ENCODE measurements at regions not wholly inside any gene's neighbourhood (a gene's known extent, or its start where the extent isn't known, plus 50 kb on each side); places are given as distances from the start of the nearest gene placed in this dataset.

DNA sequence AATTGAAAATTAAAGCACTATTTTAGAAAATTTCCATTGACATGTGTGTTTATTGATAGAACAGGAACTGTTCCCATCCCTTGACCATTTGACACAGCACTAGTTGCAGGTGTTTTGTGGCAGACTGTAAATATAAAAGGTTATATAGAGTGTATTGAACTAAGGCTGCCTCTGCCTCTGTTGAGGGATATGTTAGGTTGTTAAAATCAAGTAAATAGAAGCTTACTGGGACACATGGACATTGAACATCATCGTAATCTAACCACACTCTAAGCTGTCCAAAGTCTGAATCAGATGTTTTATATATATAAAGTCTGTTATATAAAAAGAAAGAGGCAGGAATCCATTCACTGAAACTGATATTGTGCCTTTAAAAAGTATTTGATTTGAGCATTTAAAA lies 308.1 kb upstream of the PKN2 start:
- Histone ChIP-seq H3K9ac (ENCODE audit: low read length in 3 of 3) (no peak overlapping the region), H3K27me3 (ENCODE audit: control insufficient read depth, insufficient read depth, low read length) (no peaks in the 10 kb centered on the region), H3K27ac (ENCODE audit: low read depth in 2 of 2, low read length in 2 of 2) (no peak overlapping the region), H3K36me3 (ENCODE audit: control insufficient read depth in 2 of 3, insufficient read depth in 3 of 3, low read length in 3 of 3) (no peaks in the 10 kb centered on the region), H3K9me3 (ENCODE audit: control insufficient read depth in 2 of 3, insufficient read depth in 1 of 3, low read length in 3 of 3) (no peaks in the 10 kb centered on the region), H3K4me3 (ENCODE audit: low read length in 3 of 3) (no peak overlapping the region), H3K4me1 (ENCODE audit: control insufficient read depth in 2 of 3, insufficient read depth in 2 of 3, low read depth in 1 of 3, low read length in 3 of 3) (no peaks in the 10 kb centered on the region)
- intact Hi-C loops (cut with DNase I), result no loop called here
- FAIRE-seq, result no peak
- TF ChIP-seq, protein P1, sequence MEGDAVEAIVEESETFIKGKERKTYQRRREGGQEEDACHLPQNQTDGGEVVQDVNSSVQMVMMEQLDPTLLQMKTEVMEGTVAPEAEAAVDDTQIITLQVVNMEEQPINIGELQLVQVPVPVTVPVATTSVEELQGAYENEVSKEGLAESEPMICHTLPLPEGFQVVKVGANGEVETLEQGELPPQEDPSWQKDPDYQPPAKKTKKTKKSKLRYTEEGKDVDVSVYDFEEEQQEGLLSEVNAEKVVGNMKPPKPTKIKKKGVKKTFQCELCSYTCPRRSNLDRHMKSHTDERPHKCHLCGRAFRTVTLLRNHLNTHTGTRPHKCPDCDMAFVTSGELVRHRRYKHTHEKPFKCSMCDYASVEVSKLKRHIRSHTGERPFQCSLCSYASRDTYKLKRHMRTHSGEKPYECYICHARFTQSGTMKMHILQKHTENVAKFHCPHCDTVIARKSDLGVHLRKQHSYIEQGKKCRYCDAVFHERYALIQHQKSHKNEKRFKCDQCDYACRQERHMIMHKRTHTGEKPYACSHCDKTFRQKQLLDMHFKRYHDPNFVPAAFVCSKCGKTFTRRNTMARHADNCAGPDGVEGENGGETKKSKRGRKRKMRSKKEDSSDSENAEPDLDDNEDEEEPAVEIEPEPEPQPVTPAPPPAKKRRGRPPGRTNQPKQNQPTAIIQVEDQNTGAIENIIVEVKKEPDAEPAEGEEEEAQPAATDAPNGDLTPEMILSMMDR (IDR thresholded peaks at IDR 0.05; ENCODE audit: borderline replicate concordance, extremely low read depth, insufficient read depth), result no peak
- no peak for DNase-seq

DNA sequence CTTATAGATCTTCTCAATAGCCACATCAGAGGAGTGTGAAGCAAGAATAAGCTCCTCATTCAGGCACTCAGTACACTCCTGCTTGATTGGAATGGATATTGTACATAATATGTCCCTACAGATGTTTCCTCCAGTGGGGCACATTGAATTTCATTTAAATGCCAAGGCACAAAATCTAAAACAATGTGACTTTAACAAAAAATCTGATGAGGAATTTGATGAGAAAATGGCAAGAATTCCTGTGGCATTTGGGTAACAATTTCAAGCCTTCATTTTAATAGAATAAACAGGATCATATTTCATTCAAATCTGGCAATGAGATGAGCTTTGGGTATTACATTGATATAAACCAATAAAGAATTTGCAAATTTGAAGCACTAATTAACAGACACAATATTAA lies 307.7 kb upstream of the PKN2 start:
- FAIRE-seq, result no peak

DNA sequence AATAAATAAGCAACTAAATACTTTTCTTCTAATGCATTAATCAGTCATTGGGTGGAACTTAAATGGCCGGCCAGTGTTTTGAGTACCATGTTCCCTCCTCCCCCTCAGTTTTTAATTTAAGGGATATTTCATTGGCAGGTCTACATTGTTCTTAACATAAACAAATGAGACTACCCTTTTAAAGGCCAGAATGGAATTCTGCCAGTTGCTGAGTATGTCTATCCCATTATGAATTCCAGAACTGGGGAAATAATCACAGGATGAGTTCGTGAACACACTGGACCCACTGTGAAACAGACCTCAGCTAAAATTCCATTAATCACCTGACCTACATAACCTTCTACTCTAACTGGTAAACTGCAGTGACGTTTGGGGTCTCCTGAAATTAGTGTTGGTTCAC lies 305.5 kb upstream of the PKN2 start:
- FAIRE-seq (no peak), DNase-seq (no peak)
- no peak overlapping the region for H3K27ac ChIP-seq (ENCODE audit: low read depth in 2 of 2, low read length in 2 of 2)
- H3K27me3 ChIP-seq (ENCODE audit: control insufficient read depth, insufficient read depth, low read length), result no peaks in the 10 kb centered on the region
- H3K4me1 ChIP-seq (ENCODE audit: control insufficient read depth in 2 of 3, insufficient read depth in 2 of 3, low read depth in 1 of 3, low read length in 3 of 3), result no peaks in the 10 kb centered on the region
- TF ChIP-seq, protein P1 (IDR thresholded peaks at IDR 0.05; ENCODE audit: borderline replicate concordance, extremely low read depth, insufficient read depth), result no peak
- H3K9me3 ChIP-seq (ENCODE audit: control insufficient read depth in 2 of 3, insufficient read depth in 1 of 3, low read length in 3 of 3), result no peaks in the 10 kb centered on the region
- H3K4me3 ChIP-seq (ENCODE audit: low read length in 3 of 3), result no peak overlapping the region
- H3K36me3 ChIP-seq (ENCODE audit: control insufficient read depth in 2 of 3, insufficient read depth in 3 of 3, low read length in 3 of 3), result no peaks in the 10 kb centered on the region
- intact Hi-C loops (cut with DNase I), result no loop called here
- no peak overlapping the region for H3K9ac ChIP-seq (ENCODE audit: low read length in 3 of 3)

More for the DNA sequence above, 307.7 kb upstream of the PKN2 start:
- TF ChIP-seq, protein P1 (IDR thresholded peaks at IDR 0.05; ENCODE audit: borderline replicate concordance, extremely low read depth, insufficient read depth), result no peak
- Histone ChIP-seq H3K4me1 (ENCODE audit: control insufficient read depth in 2 of 3, insufficient read depth in 2 of 3, low read depth in 1 of 3, low read length in 3 of 3) (no peaks in the 10 kb centered on the region), H3K4me3 (ENCODE audit: low read length in 3 of 3) (no peak overlapping the region), H3K9me3 (ENCODE audit: control insufficient read depth in 2 of 3, insufficient read depth in 1 of 3, low read length in 3 of 3) (no peaks in the 10 kb centered on the region), H3K27ac (ENCODE audit: low read depth in 2 of 2, low read length in 2 of 2) (no peak overlapping the region), H3K36me3 (ENCODE audit: control insufficient read depth in 2 of 3, insufficient read depth in 3 of 3, low read length in 3 of 3) (no peaks in the 10 kb centered on the region), H3K9ac (ENCODE audit: low read length in 3 of 3) (no peak overlapping the region), H3K27me3 (ENCODE audit: control insufficient read depth, insufficient read depth, low read length) (no peaks in the 10 kb centered on the region)
- intact Hi-C loops (cut with DNase I), result no loop called here
- no peak for DNase-seq

DNA sequence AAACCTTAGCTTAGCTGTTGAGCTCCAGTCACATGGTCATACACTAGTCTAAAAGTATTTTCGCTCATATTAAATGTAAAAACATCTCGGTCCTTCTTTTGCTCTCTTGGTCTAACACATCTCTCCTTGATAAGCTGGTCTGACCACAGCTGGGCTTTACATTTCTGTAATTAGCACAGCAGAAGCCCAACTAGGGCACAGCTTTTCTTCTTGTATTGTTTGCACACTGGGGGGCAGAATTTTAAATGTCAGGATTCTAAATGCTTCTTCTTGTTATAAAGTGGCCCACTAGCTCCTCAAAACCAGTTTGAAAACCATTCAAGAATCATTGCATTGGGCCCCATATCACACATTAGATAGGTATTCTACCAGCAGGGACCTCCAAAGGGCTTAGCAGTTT lies 289.1 kb upstream of the PKN2 start:
- Histone ChIP-seq H3K9me3 (ENCODE audit: control insufficient read depth in 2 of 3, insufficient read depth in 1 of 3, low read length in 3 of 3) (no peaks in the 10 kb centered on the region), H3K9ac (ENCODE audit: low read length in 3 of 3) (no peak overlapping the region), H3K36me3 (ENCODE audit: control insufficient read depth in 2 of 3, insufficient read depth in 3 of 3, low read length in 3 of 3) (no peaks in the 10 kb centered on the region), H3K4me3 (ENCODE audit: low read length in 3 of 3) (no peak overlapping the region), H3K27ac (ENCODE audit: low read depth in 2 of 2, low read length in 2 of 2) (no peak overlapping the region), H3K4me1 (ENCODE audit: control insufficient read depth in 2 of 3, insufficient read depth in 2 of 3, low read depth in 1 of 3, low read length in 3 of 3) (no peaks in the 10 kb centered on the region), H3K27me3 (ENCODE audit: control insufficient read depth, insufficient read depth, low read length) (no peaks in the 10 kb centered on the region)
- TF ChIP-seq, protein P1 (IDR thresholded peaks at IDR 0.05; ENCODE audit: borderline replicate concordance, extremely low read depth, insufficient read depth), result no peak
- DNase-seq (no peak), FAIRE-seq (no peak)
- intact Hi-C loops (cut with DNase I), result no loop called here
